Natural killer cell (primary cell): ENCODE measurements at regions not wholly inside any gene's neighbourhood (a gene's known extent, or its start where the extent isn't known, plus 50 kb on each side); places are given as distances from the start of the nearest gene placed in this dataset.

Experiments used
- ATAC-seq, 3 donors: fragments of 150-1000 bp in 2 of 3; fragments of 200-7000 bp in 1 of 3; cut with Tn5 transposase; 1 replicate in 1 of 3; 2 replicates in 2 of 3; pipeline ENCODE4 v1.10.0; 2021; ENCODE audit warnings: mild to moderate bottlenecking in 2 of 3, moderate library complexity in 2 of 3
- DNase-seq, 2 donors: peaks; one replicate each; pipeline versions ENCODE4 v3.0.0 to v3.0.0-alpha.2; 2013 to 2021; ENCODE audit warnings: mixed read lengths in 1 of 2
- H3K27ac ChIP-seq: one replicate; pipeline ENCODE4 v1.5.1; 2013; ENCODE audit warnings: mild to moderate bottlenecking, low read length
- H3K27me3 ChIP-seq: one replicate; pipeline ENCODE4 v1.6.1; 2013; ENCODE audit warnings: low read length; ENCODE audit not compliant: control insufficient read depth, insufficient read depth
- H3K36me3 ChIP-seq: one replicate; pipeline ENCODE4 v1.6.1; 2013; ENCODE audit warnings: low read length; ENCODE audit not compliant: control insufficient read depth, insufficient read depth
- H3K4me1 ChIP-seq: one replicate; pipeline ENCODE4 v1.6.1; 2013; ENCODE audit warnings: low read length; ENCODE audit not compliant: control insufficient read depth, insufficient read depth
- H3K4me3 ChIP-seq: one replicate; pipeline ENCODE4 v1.5.1; 2013; ENCODE audit warnings: low read length
- H3K9me3 ChIP-seq: one replicate; pipeline ENCODE4 v1.6.1; 2013; ENCODE audit warnings: low read length; ENCODE audit not compliant: control insufficient read depth, insufficient read depth
- H3K27ac Mint-ChIP-seq, 2 donors: one replicate each; pipeline ENCODE4 v1.8.0; 2022; ENCODE audit warnings: mild to moderate bottlenecking in 2 of 2, mixed read lengths in 2 of 2, moderate library complexity in 1 of 2
- H3K27me3 Mint-ChIP-seq, 2 donors: one replicate each; pipeline ENCODE4 v1.8.0; 2022; ENCODE audit warnings: low read depth in 2 of 2, mixed read lengths in 2 of 2
- H3K36me3 Mint-ChIP-seq: one replicate; pipeline ENCODE4 v1.8.0; 2022; ENCODE audit warnings: mixed read lengths
- H3K4me1 Mint-ChIP-seq, 2 donors: one replicate each; pipeline ENCODE4 v1.8.0; 2022; ENCODE audit warnings: mixed read lengths in 2 of 2
- H3K4me3 Mint-ChIP-seq: one replicate; pipeline ENCODE4 v1.8.0; 2022; ENCODE audit warnings: mild to moderate bottlenecking, moderate library complexity, mixed read lengths
- H3K9me3 Mint-ChIP-seq, 2 donors: one replicate each; pipeline ENCODE4 v1.8.0; 2022; ENCODE audit warnings: mixed read lengths in 2 of 2
- CTCF ChIP-seq: fragments of 200-600 bp; IDR thresholded peaks from one replicate; pipeline ENCODE4 v1.8.0; 2022; ENCODE audit warnings: antibody characterized with exemption
- WGBS: methylation state at CpG from one replicate; pipeline ENCODE4 v1.1.7; 2013; ENCODE audit warnings: missing lambda C conversion rate; ENCODE audit not compliant: insufficient coverage; 5-methylcytosine and 5-hydroxymethylcytosine counted together
- intact Hi-C: fragments of 100-400 bp; cut with micrococcal nuclease; formaldehyde crosslinking; loops from one replicate; pipeline ENCODE4 v1.14.2; 2022

- Histone ChIP-seq H3K9me3 (no peaks in the 10 kb centered on the region), H3K27ac (no peak overlapping the region), H3K4me1 (no peaks in the 10 kb centered on the region), H3K4me3 (no peak overlapping the region), H3K27me3 (no peaks in the 10 kb centered on the region), H3K36me3 (no peaks in the 10 kb centered on the region)
- no peak for TF ChIP-seq CTCF
- WGBS = 86% methylated on average over 6 of the region's 6 CpGs
- intact Hi-C loops = no loop called here
- H3K9me3 Mint-ChIP-seq = no peaks in the 10 kb centered on the region
- ATAC-seq (no peak), DNase-seq (no peak)
- H3K4me1 Mint-ChIP-seq = no peaks in the 10 kb centered on the region
- no peaks in the 10 kb centered on the region for H3K27me3 Mint-ChIP-seq
- H3K27ac Mint-ChIP-seq = no peak overlapping the region
- H3K36me3 Mint-ChIP-seq = no peaks in the 10 kb centered on the region
- H3K4me3 Mint-ChIP-seq = no peak overlapping the region
Observed at GRCh38 chr6:146904596-146904995, 299.6 kb upstream of the STXBP5 start.

- H3K9me3 Mint-ChIP-seq = no peaks in the 10 kb centered on the region
- H3K27me3 Mint-ChIP-seq = no peaks in the 10 kb centered on the region
- Histone ChIP-seq H3K9me3 (no peaks in the 10 kb centered on the region), H3K36me3 (no peaks in the 10 kb centered on the region), H3K27me3 (no peaks in the 10 kb centered on the region), H3K4me3 (no peak overlapping the region), H3K4me1 (no peaks in the 10 kb centered on the region), H3K27ac (no peak overlapping the region)
- TF ChIP-seq CTCF = no peak
- intact Hi-C loops = no loop called here
- no peaks in the 10 kb centered on the region for H3K4me1 Mint-ChIP-seq
- H3K36me3 Mint-ChIP-seq = no peaks in the 10 kb centered on the region
- no peak for ATAC-seq
- DNase-seq = no peak
- no peak overlapping the region for H3K4me3 Mint-ChIP-seq
- H3K27ac Mint-ChIP-seq = no peak overlapping the region
Observed at GRCh38 chr6:146905181-146905704, 299.0 kb upstream of the STXBP5 start.

GRCh38 chr6:146908786-146909185 is 295.4 kb upstream of the STXBP5 start:
- H3K27me3 ChIP-seq = no peaks in the 10 kb centered on the region
- Mint-ChIP-seq H3K4me1 (no peaks in the 10 kb centered on the region), H3K36me3 (no peaks in the 10 kb centered on the region), H3K4me3 (no peak overlapping the region), H3K27me3 (peaks cover 0 to 12% of the 10 kb centered on the region in 2 donors), H3K9me3 (no peaks in the 10 kb centered on the region), H3K27ac (no peak overlapping the region)
- no peak for ATAC-seq
- no peak overlapping the region for H3K4me3 ChIP-seq
- no peak for DNase-seq
- H3K4me1 ChIP-seq = no peaks in the 10 kb centered on the region
- H3K27ac ChIP-seq = no peak overlapping the region
- H3K9me3 ChIP-seq = no peaks in the 10 kb centered on the region
- no peaks in the 10 kb centered on the region for H3K36me3 ChIP-seq
- TF ChIP-seq CTCF = no peak
- 89% methylated on average over 2 of the region's 4 CpGs for WGBS
- intact Hi-C loops = no loop called here

GRCh38 chr6:146909376-146909775 is 294.8 kb upstream of the STXBP5 start:
- Mint-ChIP-seq H3K4me1 (peaks cover 0 to 5% of the 10 kb centered on the region in 2 donors), H3K4me3 (no peak overlapping the region), H3K9me3 (no peaks in the 10 kb centered on the region), H3K27ac (no peak overlapping the region), H3K36me3 (no peaks in the 10 kb centered on the region), H3K27me3 (peaks cover 4 to 18% of the 10 kb centered on the region in 2 donors)
- H3K4me3 ChIP-seq = no peak overlapping the region
- no peaks in the 10 kb centered on the region for H3K4me1 ChIP-seq
- no peak for TF ChIP-seq CTCF
- no peaks in the 10 kb centered on the region for H3K9me3 ChIP-seq
- ATAC-seq = no peak
- H3K27me3 ChIP-seq = no peaks in the 10 kb centered on the region
- H3K36me3 ChIP-seq = no peaks in the 10 kb centered on the region
- no peak for DNase-seq
- 88% methylated on average over 2 of the region's 2 CpGs for WGBS
- intact Hi-C loops = no loop called here
- H3K27ac ChIP-seq = no peak overlapping the region
